K562 (cell line): ENCODE measurements at regions not wholly inside any gene's neighbourhood (a gene's known extent, or its start where the extent isn't known, plus 50 kb on each side); places are given as distances from the start of the nearest gene placed in this dataset.

Experiments used
- ATAC-seq: fragments of 200-7000 bp; cut with Tn5 transposase; 3 replicates; pipeline ENCODE4 v1.9.1; 2020; ENCODE audit warnings: moderate library complexity
- BruUV-seq: library from RNA; stranded (reverse); fragments of 400-500 nt; replicated peaks from 2 replicates; lab custom pipeline; 2021; lab: Mats Ljungman, UMichigan
- CTCF ChIA-PET: fragments of 300-600 bp; formaldehyde crosslinking; extraction: SDS; loops from one replicate; lab custom pipeline; 2021; ENCODE audit warnings: low intra/inter-chr PET ratio; lab: Yijun Ruan, JAX
- POLR2A ChIA-PET: fragments of 300-600, 350-650 bp; sonication (Branson Sonifier 250); formaldehyde crosslinking; extraction: SDS; loops from one replicate; lab custom pipeline; 2021; ENCODE audit warnings: antibody characterized with exemption, inconsistent platforms; lab: Yijun Ruan, JAX
- DNase-seq, 4 experiments: peaks; one replicate each; pipeline versions ENCODE4 v3.0.0 to v3.0.0-alpha.2; 2011 to 2018; ENCODE audit warnings: low spot score in 3 of 4, mixed read lengths in 3 of 4; ENCODE audit errors: extremely low read depth in 1 of 4
- FAIRE-seq: peaks from 2 replicates; lab custom pipeline; 2011; peaks lifted over from hg19 to GRCh38; lab: Jason Lieb, UNC
- H2AFZ ChIP-seq: 2 replicates; pipeline ENCODE4 v1.6.0; 2011; ENCODE audit warnings: low read depth, low read length, control low read depth, inconsistent platforms
- H3K27ac ChIP-seq: fragments of 200-600 bp; 3 replicates; pipeline ENCODE4 v1.8.0; 2011; ENCODE audit warnings: low read depth, mild to moderate bottlenecking, control low read depth, inconsistent platforms, low read length, moderate library complexity, mixed read lengths; ENCODE audit errors: extremely low read depth
- H3K27me3 ChIP-seq, 2 experiments: fragments of 300-600 bp in 1 of 2; 2 replicates in 1 of 2; 3 replicates in 1 of 2; pipeline versions ENCODE4 v1.6.0 to v1.8.0; 2011; ENCODE audit warnings: inconsistent platforms in 2 of 2, low read length in 2 of 2, mild to moderate bottlenecking in 1 of 2, mixed read lengths in 1 of 2, moderate library complexity in 1 of 2; ENCODE audit not compliant: control insufficient read depth in 2 of 2, insufficient read depth in 2 of 2
- H3K36me3 ChIP-seq: fragments of 300-600 bp; 3 replicates; pipeline ENCODE4 v1.8.0; 2011; ENCODE audit warnings: mild to moderate bottlenecking, low read length, inconsistent platforms; ENCODE audit not compliant: control insufficient read depth, insufficient read depth
- H3K4me1 ChIP-seq, 2 experiments: fragments of 200-600 bp in 1 of 2; replicated peaks in 1 of 2; 2 replicates in 1 of 2; 3 replicates in 1 of 2; pipeline versions ENCODE4 v1.5.1 to v1.8.0; 2011; ENCODE audit warnings: inconsistent platforms in 2 of 2, low read length in 2 of 2, mild to moderate bottlenecking in 1 of 2, mixed read lengths in 1 of 2, moderate library complexity in 1 of 2; ENCODE audit not compliant: control insufficient read depth in 2 of 2, insufficient read depth in 2 of 2
- H3K4me2 ChIP-seq: 2 replicates; pipeline ENCODE4 v1.6.1; 2011; ENCODE audit warnings: low read length, control low read depth, inconsistent platforms, mixed read lengths; ENCODE audit not compliant: insufficient read depth
- H3K4me3 ChIP-seq: fragments of 200-600 bp; sonication (generic), shearing (Covaris generic); 2 replicates; pipeline ENCODE4 v1.5.1; 2016; ENCODE audit warnings: control low read depth, inconsistent platforms
- H3K79me2 ChIP-seq: fragments of 200-600 bp; 3 replicates; pipeline ENCODE4 v1.8.0; 2011; ENCODE audit warnings: low read length, inconsistent platforms; ENCODE audit not compliant: control insufficient read depth, insufficient read depth
- H3K9ac ChIP-seq, 2 experiments: 2 replicates each; pipeline versions ENCODE4 v1.6.0 to v1.6.1; 2011; ENCODE audit warnings: low read depth in 2 of 2, low read length in 2 of 2, control low read depth in 1 of 2, inconsistent platforms in 1 of 2, mild to moderate bottlenecking in 1 of 2, mixed read lengths in 1 of 2; ENCODE audit not compliant: insufficient read depth in 1 of 2
- H3K9me1 ChIP-seq: one replicate; pipeline ENCODE4 v1.6.0; 2011; ENCODE audit warnings: inconsistent platforms, mild to moderate bottlenecking, low read length, moderate library complexity; ENCODE audit not compliant: control insufficient read depth, insufficient read depth
- H3K9me3 ChIP-seq: replicated peaks from 2 replicates; pipeline ENCODE4 v1.5.1; 2011; ENCODE audit warnings: low read depth, low read length, inconsistent platforms; ENCODE audit not compliant: control insufficient read depth, insufficient read depth
- H4K20me1 ChIP-seq: replicated peaks from 2 replicates; pipeline ENCODE4 v1.6.1; 2011; ENCODE audit warnings: low read length, inconsistent platforms, mixed read lengths; ENCODE audit not compliant: control insufficient read depth, insufficient read depth
- ARID2 ChIP-seq: fragments of 450-650 bp; IDR thresholded peaks from 2 replicates; pipeline ENCODE4 v1.6.1; 2017; ENCODE audit warnings: antibody characterized with exemption, mild to moderate bottlenecking
- CAMTA2 ChIP-seq: fragments of 250-450 bp; sonication (Bioruptor Pico); conservative IDR thresholded peaks from 2 replicates; pipeline ENCODE4 v1.5.1; 2022
- ELF4 ChIP-seq: fragments of 450-650 bp; formaldehyde crosslinking; IDR thresholded peaks from 2 replicates; pipeline ENCODE4 v1.4.0; 2022; ENCODE audit warnings: missing genetic modification characterization
- MTA2 ChIP-seq: fragments of 450-650 bp; IDR thresholded peaks from 2 replicates; pipeline ENCODE4 v1.6.1; 2016; ENCODE audit warnings: low read depth
- NFYB ChIP-seq: IDR thresholded peaks from 2 replicates; pipeline ENCODE4 v1.6.1; 2011; ENCODE audit warnings: mild to moderate bottlenecking, moderate library complexity; ENCODE audit not compliant: insufficient read length; ENCODE audit errors: extremely low read depth
- NR3C1 ChIP-seq: sonication (generic); formaldehyde crosslinking; IDR thresholded peaks from 2 replicates; pipeline ENCODE4 v1.8.1; 2022; ENCODE audit warnings: missing genetic modification reagents
- PTTG1 ChIP-seq: fragments of 450-650 bp; IDR thresholded peaks from 2 replicates; pipeline ENCODE4 v1.6.1; 2016; ENCODE audit warnings: low read depth, mild to moderate bottlenecking, missing genetic modification characterization, missing compliant biosample characterization
- SOX6 ChIP-seq: fragments of 450-650 bp; IDR thresholded peaks from 2 replicates; pipeline ENCODE4 v1.6.1; 2014; ENCODE audit warnings: mild to moderate bottlenecking
- STAG1 ChIP-seq: sonication (generic); formaldehyde crosslinking; IDR thresholded peaks from 2 replicates; pipeline ENCODE4 v1.5.0; 2020; ENCODE audit warnings: missing genetic modification reagents, borderline replicate concordance
- ZKSCAN1 ChIP-seq: fragments of 150-350 bp; IDR thresholded peaks from 2 replicates; pipeline ENCODE4 v1.6.1; 2016; ENCODE audit warnings: low read depth, low read length
- ZNF121 ChIP-seq: sonication (generic); formaldehyde crosslinking; conservative IDR thresholded peaks from 2 replicates; pipeline ENCODE4 v1.8.0; 2022; ENCODE audit warnings: missing genetic modification reagents
- WGBS: fragments of 100-300 bp; shearing (Covaris generic); methylation state at CpG from one replicate; pipeline ENCODE4 v1.1.6; 2016; ENCODE audit warnings: low coverage, mixed read lengths; ENCODE audit not compliant: insufficient coverage; ENCODE audit errors: missing lambda C conversion rate; 5-methylcytosine and 5-hydroxymethylcytosine counted together
- in situ Hi-C: fragments of 300-500 bp; cut with MboI; formaldehyde crosslinking; loops from 4 replicates; pipeline ENCODE4 v1.15.0; 2018; ENCODE audit warnings: inconsistent platforms, mixed read lengths
- intact Hi-C: fragments of 100-400 bp; cut with micrococcal nuclease; formaldehyde crosslinking; loops from 2 replicates; pipeline ENCODE4 v1.14.2; 2022
- TF ChIP-seq, protein P1 (sequence below): fragments of 450-650 bp; IDR thresholded peaks from 2 replicates; pipeline ENCODE4 v1.6.1; 2017; ENCODE audit warnings: mild to moderate bottlenecking, moderate library complexity

DNA sequence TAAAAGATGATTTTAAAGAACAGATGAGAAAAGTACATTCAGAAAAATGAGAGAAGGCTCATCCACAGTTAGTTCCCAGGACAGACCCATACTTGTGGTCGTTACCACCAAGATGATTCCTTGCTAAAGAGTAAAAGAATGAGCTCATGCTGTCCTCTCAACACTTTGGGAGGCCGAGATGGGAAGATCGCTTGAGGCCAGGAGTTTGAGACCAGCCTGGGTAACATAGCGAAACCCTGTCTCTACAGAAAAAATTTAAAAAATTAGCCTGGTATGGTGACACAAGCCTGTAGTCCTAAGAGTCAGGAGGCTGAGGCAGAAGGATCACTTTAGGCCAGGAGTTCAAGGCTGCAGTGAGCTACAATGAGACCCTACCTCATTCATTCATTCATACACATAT lies 60.7 kb upstream of the CNEP1R1 start:
- CTCF ChIA-PET: no interaction called here
- 2% methylated on average over 4 of the region's 4 CpGs for whole genome bisulfite sequencing

DNA sequence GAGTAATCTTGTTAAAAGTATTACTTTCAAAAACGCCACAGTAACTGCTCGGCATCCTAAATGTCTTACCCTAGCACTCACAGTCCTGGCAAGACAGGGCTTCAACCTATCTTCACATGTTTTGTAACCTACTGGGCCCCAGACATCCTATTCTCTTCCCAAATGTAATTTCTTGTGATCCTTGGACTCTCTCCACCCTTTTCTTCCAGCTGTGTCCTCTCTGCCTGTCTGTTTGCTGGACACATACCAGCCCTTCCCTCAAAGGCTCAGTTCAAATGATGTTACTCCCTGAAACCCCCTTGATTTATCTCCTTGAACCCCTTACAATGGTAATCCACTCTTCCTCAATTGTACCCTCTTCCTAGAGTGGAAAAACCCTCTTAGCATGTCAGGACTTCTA lies 60.1 kb upstream of the CNEP1R1 start:
- Histone ChIP-seq H3K79me2 (no peaks in the 10 kb centered on the region), H3K4me1 (no peaks in the 10 kb centered on the region), H3K4me3 (no peak overlapping the region), H4K20me1 (no peaks in the 10 kb centered on the region; the same call in 1 of the 2 replicates), H3K4me2 (no peak overlapping the region), H3K36me3 (no peaks in the 10 kb centered on the region), H2AFZ (no peak overlapping the region), H3K27me3 (peaks cover 38 to 63% of the 10 kb centered on the region in 2 experiments), H3K27ac (no peak overlapping the region), H3K9me3 (no peaks in the 10 kb centered on the region), H3K9ac (no peak overlapping the region), H3K9me1 (no peaks in the 10 kb centered on the region)
- in situ Hi-C loops (no loop called here), intact Hi-C loops (no loop called here)
- TF ChIP-seq NR3C1 (CRISPR knock-in tag) (no peak), STAG1 (CRISPR knock-in tag) (no peak), MTA2 (no peak), ELF4 (CRISPR knock-in tag) (no peak), CAMTA2 (CRISPR knock-in tag) (no peak), ARID2 (no peak)
- CTCF ChIA-PET: no interaction called here
- 0% methylated on average over 2 of the region's 2 CpGs for WGBS
- POLR2A ChIA-PET: no interaction called here
- DNase-seq (no peak), FAIRE-seq (no peak), ATAC-seq (no peak)
- no TSS peak for BruUV-seq

More for the DNA sequence above, 60.7 kb upstream of the CNEP1R1 start:
- Histone ChIP-seq H3K4me1 (no peaks in the 10 kb centered on the region), H3K4me2 (no peak overlapping the region), H4K20me1 (no peaks in the 10 kb centered on the region; the same call in 1 of the 2 replicates), H3K9me3 (no peaks in the 10 kb centered on the region), H3K27ac (no peak overlapping the region), H3K4me3 (no peak overlapping the region), H3K36me3 (no peaks in the 10 kb centered on the region), H3K27me3 (peaks cover 34 to 63% of the 10 kb centered on the region in 2 experiments), H3K9ac (no peak overlapping the region), H2AFZ (no peak overlapping the region), H3K9me1 (no peaks in the 10 kb centered on the region), H3K79me2 (no peaks in the 10 kb centered on the region)
- intact Hi-C loops: no loop called here
- no TSS peak for BruUV-seq
- no peak for FAIRE-seq
- ATAC-seq: no peak
- POLR2A ChIA-PET: interaction anchor here (2.0 kb wide), 1 partner anchor 62 kb away, joined by 6 read pairs; the partner anchor contains the start of gene CNEP1R1
- TF ChIP-seq NFYB (no peak), ZKSCAN1 (no peak), PTTG1 (tag) (no peak), ZNF121 (CRISPR knock-in tag) (no peak), SOX6 (no peak)
- TF ChIP-seq, protein P1, sequence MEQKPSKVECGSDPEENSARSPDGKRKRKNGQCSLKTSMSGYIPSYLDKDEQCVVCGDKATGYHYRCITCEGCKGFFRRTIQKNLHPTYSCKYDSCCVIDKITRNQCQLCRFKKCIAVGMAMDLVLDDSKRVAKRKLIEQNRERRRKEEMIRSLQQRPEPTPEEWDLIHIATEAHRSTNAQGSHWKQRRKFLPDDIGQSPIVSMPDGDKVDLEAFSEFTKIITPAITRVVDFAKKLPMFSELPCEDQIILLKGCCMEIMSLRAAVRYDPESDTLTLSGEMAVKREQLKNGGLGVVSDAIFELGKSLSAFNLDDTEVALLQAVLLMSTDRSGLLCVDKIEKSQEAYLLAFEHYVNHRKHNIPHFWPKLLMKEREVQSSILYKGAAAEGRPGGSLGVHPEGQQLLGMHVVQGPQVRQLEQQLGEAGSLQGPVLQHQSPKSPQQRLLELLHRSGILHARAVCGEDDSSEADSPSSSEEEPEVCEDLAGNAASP: no peak
- in situ Hi-C loops: no loop called here
- no peak for DNase-seq
